BJ (cell line): ENCODE measurements at regions not wholly inside any gene's neighbourhood (a gene's known extent, or its start where the extent isn't known, plus 50 kb on each side); places are given as distances from the start of the nearest gene placed in this dataset.

Experiments used
- CTCF ChIA-PET: fragments of 350-600 bp; formaldehyde crosslinking; extraction: SDS; loops from one replicate; lab custom pipeline; 2021; ENCODE audit warnings: antibody characterized with exemption, inconsistent platforms; lab: Yijun Ruan, JAX
- POLR2A ChIA-PET: fragments of 300-600 bp; sonication (Branson Sonifier 250); formaldehyde crosslinking; extraction: SDS; loops from one replicate; lab custom pipeline; 2021; ENCODE audit warnings: antibody characterized with exemption; lab: Charles Lee
- DNase-seq: peaks from one replicate; pipeline ENCODE4 v3.0.0-alpha.2; 2011; ENCODE audit warnings: low read depth
- H3K27me3 ChIP-seq: 2 replicates; pipeline ENCODE4 v1.6.0; 2011; ENCODE audit warnings: low read length; ENCODE audit not compliant: control insufficient read depth, insufficient read depth
- H3K36me3 ChIP-seq: 2 replicates; pipeline ENCODE4 v1.5.1; 2011; ENCODE audit warnings: low read length; ENCODE audit not compliant: control insufficient read depth, insufficient read depth
- H3K4me3 ChIP-seq: 2 replicates; pipeline ENCODE4 v1.5.1; 2011; ENCODE audit warnings: low read depth, mild to moderate bottlenecking, control low read depth, low read length
- TF ChIP-seq, protein P1 (sequence below): IDR thresholded peaks from 2 replicates; pipeline ENCODE4 v1.5.1; 2011; ENCODE audit warnings: low read depth, mild to moderate bottlenecking, control low read depth, inconsistent platforms, low read length, moderate library complexity; ENCODE audit not compliant: insufficient read depth

DNA sequence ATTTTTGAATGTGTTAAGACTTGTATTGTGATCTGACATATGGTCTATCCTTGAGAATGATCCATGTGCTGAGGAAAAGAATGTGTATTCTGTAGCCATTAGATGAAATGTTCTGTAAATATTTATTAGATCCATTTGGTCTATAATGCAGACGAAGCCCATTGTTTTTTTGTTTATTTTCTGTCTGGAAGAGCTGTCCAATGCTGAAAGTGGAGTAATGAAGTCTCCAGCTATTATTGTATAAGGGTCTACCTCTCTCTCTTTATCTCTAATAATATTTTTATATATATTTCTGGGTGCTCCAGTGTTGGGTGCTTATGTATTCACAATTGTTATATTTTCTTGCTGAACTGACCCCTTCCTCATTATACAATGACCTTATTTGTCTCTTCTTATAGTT, 250.6 kb upstream of the GADL1 start:
- no peak for DNase-seq
- H3K27me3 ChIP-seq = no peaks in the 10 kb centered on the region
- no peaks in the 10 kb centered on the region for H3K36me3 ChIP-seq
- no peak overlapping the region for H3K4me3 ChIP-seq
- ChIA-PET POLR2A (no interaction called here), CTCF (no interaction called here)
- TF ChIP-seq, protein P1, sequence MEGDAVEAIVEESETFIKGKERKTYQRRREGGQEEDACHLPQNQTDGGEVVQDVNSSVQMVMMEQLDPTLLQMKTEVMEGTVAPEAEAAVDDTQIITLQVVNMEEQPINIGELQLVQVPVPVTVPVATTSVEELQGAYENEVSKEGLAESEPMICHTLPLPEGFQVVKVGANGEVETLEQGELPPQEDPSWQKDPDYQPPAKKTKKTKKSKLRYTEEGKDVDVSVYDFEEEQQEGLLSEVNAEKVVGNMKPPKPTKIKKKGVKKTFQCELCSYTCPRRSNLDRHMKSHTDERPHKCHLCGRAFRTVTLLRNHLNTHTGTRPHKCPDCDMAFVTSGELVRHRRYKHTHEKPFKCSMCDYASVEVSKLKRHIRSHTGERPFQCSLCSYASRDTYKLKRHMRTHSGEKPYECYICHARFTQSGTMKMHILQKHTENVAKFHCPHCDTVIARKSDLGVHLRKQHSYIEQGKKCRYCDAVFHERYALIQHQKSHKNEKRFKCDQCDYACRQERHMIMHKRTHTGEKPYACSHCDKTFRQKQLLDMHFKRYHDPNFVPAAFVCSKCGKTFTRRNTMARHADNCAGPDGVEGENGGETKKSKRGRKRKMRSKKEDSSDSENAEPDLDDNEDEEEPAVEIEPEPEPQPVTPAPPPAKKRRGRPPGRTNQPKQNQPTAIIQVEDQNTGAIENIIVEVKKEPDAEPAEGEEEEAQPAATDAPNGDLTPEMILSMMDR = no peak

DNA sequence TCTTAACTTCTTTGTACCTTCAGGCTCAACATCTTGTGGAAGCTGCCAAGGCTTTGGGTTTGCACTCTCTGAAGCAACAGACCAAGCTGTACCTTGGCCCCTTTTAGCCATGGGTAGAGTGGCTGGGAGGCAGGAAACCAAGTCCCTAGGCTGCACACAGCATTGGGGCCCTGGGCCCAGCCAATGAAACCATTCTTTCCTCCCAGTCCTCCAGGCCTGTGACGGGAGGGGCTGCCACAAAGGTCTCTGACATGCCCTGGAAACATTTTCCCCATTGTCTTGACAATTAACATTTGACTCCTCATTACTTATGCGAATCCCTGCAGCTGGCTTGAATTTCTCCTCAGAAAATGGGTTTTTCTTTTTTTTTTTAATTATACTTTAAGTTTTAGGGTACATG, 253.1 kb upstream of the GADL1 start:
- CTCF ChIA-PET = no interaction called here
- TF ChIP-seq, protein P1 = no peak
- no peak for DNase-seq
- Histone ChIP-seq H3K36me3 (no peaks in the 10 kb centered on the region), H3K27me3 (no peaks in the 10 kb centered on the region), H3K4me3 (no peak overlapping the region)
- POLR2A ChIA-PET = no interaction called here

DNA sequence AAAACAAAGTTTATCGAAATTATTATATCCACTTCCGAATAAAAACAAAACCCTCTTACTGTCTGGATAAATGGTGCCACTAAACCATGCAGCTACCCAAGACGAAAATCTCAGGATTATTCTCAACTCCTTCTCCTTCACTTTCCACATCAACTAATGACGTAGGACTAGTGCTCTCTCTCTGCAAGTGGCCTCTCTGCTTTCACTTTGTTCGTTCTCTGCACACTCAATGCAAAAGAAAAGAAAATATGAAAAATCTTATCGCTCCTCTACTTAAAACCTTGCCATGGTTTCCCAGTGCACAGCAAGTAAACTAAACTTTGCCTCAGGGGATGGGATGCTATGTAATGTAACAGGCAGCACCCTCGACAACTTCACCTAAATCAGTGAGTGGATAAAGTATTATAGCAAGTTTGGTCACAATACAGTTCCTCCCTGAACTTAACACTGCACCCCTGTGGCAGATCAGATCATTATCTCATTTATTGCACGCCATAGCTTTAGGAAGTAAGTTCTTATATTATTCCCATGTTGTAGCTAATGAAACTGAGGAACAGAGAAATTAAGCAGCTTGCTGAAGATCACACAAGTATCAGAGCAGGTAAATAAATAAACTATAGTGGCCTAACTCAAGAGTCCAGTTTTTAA, 262.7 kb upstream of the GADL1 start:
- ChIA-PET POLR2A (no interaction called here), CTCF (interaction anchor here (1.6 kb wide), 1 partner anchor 17 kb away, joined by 3 read pairs; no protein-coding TSS in a partner anchor)
- TF ChIP-seq, protein P1 = no peak
- Histone ChIP-seq H3K27me3 (no peaks in the 10 kb centered on the region), H3K4me3 (no peak overlapping the region), H3K36me3 (no peaks in the 10 kb centered on the region)
- no peak for DNase-seq

DNA sequence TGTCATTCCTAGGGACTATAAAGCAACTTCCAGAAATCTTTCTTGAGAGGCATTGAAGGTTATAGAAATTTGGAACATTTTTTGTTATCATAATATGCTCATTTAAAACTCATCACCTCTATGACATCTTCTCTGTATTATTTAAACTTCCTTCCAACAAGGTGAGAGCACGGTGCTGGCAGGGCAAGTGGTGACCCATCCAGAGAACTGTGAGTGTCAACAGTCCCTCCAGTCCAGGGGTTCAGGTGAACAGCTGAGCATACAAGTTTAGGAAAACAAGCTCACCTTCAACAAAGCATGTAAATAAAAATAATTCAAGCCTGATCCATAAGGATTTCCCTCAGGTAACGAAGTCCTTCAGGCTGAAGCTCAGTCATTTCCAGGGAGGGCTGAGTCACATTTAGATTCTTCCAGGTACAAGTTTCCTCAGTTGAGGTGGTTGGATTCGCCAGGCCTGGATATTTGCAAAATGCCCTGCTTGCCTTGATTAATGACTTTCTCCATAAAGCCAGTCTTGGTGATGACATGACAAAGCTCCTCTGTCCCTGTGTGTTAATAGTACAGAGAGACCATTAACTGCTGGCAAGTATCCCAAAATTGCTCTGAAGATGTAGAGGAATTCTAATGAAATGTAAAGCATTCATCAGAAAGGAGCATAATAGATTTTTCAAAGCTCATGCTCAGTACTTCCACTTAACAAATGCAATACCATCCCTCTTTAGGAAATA, 263.6 kb upstream of the GADL1 start:
- CTCF ChIA-PET = interaction anchor here (0.7 to 1.6 kb wide), 2 partner anchors 16 to 20 kb away, joined by 3 read pairs; no protein-coding TSS in a partner anchor
- DNase-seq = peak; percentile 37
- POLR2A ChIA-PET = no interaction called here

More for the DNA sequence above, 263.6 kb upstream of the GADL1 start:
- TF ChIP-seq, protein P1 = no peak
- Histone ChIP-seq H3K27me3 (no peaks in the 10 kb centered on the region), H3K36me3 (no peaks in the 10 kb centered on the region), H3K4me3 (no peak overlapping the region)
